Glutamatergic neuron (in vitro differentiated cells): ENCODE measurements at regions not wholly inside any gene's neighbourhood (a gene's known extent, or its start where the extent isn't known, plus 50 kb on each side); places are given as distances from the start of the nearest gene placed in this dataset.

ENCODE experiments used
- DNase-seq: peaks from one replicate; pipeline ENCODE4 v3.0.0; 2022
- H3K27ac Mint-ChIP-seq: one replicate; pipeline ENCODE4 v1.8.0; 2020; ENCODE audit warnings: mild to moderate bottlenecking, mixed read lengths, inconsistent platforms; ENCODE audit not compliant: unreplicated experiment
- H3K27me3 Mint-ChIP-seq: one replicate; pipeline ENCODE4 v1.8.0; 2020; ENCODE audit warnings: mild to moderate bottlenecking, moderate library complexity, mixed read lengths, inconsistent platforms; ENCODE audit not compliant: unreplicated experiment
- H3K36me3 Mint-ChIP-seq: one replicate; pipeline ENCODE4 v1.8.0; 2020; ENCODE audit warnings: mild to moderate bottlenecking, mixed read lengths, inconsistent platforms; ENCODE audit not compliant: unreplicated experiment
- H3K4me1 Mint-ChIP-seq: one replicate; pipeline ENCODE4 v1.8.0; 2020; ENCODE audit warnings: mild to moderate bottlenecking, low read depth, mixed read lengths, inconsistent platforms; ENCODE audit not compliant: unreplicated experiment
- H3K4me3 Mint-ChIP-seq: one replicate; pipeline ENCODE4 v1.8.0; 2020; ENCODE audit warnings: mild to moderate bottlenecking, mixed read lengths, inconsistent platforms; ENCODE audit not compliant: unreplicated experiment
- H3K9me3 Mint-ChIP-seq: one replicate; pipeline ENCODE4 v1.8.0; 2020; ENCODE audit warnings: mild to moderate bottlenecking, moderate library complexity, mixed read lengths, inconsistent platforms; ENCODE audit not compliant: unreplicated experiment
- TF ChIP-seq, protein P1 (sequence below): fragments of 200-600 bp; sonication (generic); IDR thresholded peaks from one replicate; pipeline ENCODE4 v1.5.0; 2021; ENCODE audit not compliant: partially characterized antibody, unreplicated experiment

DNA sequence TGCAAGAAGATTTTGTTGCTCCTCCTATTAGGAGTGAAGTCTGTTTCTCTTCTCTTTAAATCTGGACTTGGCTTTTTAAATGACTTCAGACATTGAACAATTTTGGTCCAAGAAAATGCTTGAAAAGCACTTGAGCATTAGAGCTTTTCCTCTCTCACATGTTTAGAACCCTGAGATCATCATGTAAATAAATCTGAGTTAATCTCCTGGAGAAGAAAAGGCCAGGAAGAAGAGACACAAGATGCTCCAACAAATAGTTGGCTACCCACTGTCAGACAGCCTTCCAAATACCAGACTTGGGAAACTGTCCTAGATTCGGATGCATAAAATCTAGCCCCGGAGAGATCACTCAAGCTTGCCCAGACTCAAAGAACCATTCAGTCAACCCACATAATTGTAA, 1353.1 kb upstream of the ADGRL4 start:
- no peaks in the 10 kb centered on the region for H3K27me3 Mint-ChIP-seq
- no peak overlapping the region for H3K27ac Mint-ChIP-seq
- no peak for DNase-seq
- H3K4me3 Mint-ChIP-seq, result no peak overlapping the region
- H3K9me3 Mint-ChIP-seq, result peaks cover 9% of the 10 kb centered on the region
- H3K4me1 Mint-ChIP-seq, result peaks cover 14% of the 10 kb centered on the region
- TF ChIP-seq, protein P1, sequence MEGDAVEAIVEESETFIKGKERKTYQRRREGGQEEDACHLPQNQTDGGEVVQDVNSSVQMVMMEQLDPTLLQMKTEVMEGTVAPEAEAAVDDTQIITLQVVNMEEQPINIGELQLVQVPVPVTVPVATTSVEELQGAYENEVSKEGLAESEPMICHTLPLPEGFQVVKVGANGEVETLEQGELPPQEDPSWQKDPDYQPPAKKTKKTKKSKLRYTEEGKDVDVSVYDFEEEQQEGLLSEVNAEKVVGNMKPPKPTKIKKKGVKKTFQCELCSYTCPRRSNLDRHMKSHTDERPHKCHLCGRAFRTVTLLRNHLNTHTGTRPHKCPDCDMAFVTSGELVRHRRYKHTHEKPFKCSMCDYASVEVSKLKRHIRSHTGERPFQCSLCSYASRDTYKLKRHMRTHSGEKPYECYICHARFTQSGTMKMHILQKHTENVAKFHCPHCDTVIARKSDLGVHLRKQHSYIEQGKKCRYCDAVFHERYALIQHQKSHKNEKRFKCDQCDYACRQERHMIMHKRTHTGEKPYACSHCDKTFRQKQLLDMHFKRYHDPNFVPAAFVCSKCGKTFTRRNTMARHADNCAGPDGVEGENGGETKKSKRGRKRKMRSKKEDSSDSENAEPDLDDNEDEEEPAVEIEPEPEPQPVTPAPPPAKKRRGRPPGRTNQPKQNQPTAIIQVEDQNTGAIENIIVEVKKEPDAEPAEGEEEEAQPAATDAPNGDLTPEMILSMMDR, result no peak
- H3K36me3 Mint-ChIP-seq, result no peaks in the 10 kb centered on the region

DNA sequence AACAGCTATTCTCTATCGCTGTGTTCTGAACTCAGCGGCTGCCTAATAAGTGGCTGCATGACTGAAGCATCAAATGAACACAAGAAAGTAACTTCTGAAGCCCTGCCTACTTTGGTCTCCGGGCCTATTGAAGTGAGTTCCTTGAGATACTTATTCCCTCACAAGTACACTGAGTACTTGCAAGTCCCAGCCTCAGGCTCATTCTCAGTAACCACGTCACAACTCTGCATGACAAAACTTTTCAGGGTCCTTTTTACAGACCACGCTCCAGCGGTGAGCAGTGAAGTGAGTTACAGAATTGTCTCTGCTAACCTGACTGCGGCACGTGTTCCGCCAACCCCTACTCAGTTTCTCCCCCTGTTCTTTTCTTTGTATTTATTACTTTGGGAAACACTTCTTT, 1342.7 kb upstream of the ADGRL4 start:
- no peak for DNase-seq
- H3K9me3 Mint-ChIP-seq, result no peaks in the 10 kb centered on the region
- no peak overlapping the region for H3K4me3 Mint-ChIP-seq
- H3K27ac Mint-ChIP-seq, result no peak overlapping the region
- no peaks in the 10 kb centered on the region for H3K36me3 Mint-ChIP-seq
- no peaks in the 10 kb centered on the region for H3K27me3 Mint-ChIP-seq
- TF ChIP-seq, protein P1, result no peak
- H3K4me1 Mint-ChIP-seq, result no peaks in the 10 kb centered on the region

DNA sequence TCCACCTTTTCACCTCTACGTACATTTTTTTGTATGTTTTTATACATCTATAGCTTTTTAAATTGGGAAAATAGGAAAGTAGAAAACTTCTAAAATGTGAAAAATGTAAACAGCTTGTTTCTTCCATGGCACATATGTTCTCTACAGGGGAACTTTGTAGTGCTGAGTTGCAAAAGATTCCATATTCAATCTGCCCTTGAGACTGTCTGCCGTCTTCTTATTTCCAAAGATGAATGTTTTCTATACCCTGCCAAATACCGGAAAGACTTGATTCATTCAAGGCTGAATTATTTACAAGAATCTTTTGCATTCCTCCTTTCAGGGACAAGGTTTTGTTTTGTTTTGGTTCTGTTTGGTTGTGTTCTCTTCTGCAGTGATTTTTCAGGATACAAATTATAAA, 1334.5 kb upstream of the ADGRL4 start:
- H3K4me1 Mint-ChIP-seq, result no peaks in the 10 kb centered on the region

DNA sequence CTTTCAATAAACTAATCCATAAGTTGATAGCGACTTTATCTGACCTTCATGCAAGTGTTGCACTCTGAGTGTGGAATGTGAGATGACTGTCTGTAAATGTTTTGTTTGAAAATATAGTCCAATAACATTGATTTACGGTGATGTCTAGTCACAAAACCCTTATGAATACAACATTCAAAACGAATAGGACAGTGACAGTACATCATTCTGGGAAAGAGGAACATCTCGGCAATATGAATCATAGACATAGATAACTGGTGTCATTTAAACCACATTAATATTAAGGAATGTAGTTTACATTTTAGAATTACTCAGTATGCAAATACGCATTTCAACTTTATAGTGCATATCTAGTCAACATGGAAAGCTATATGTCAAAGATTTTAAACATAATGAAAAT, 1311.6 kb upstream of the ADGRL4 start:
- H3K4me1 Mint-ChIP-seq, result peaks cover 2% of the 10 kb centered on the region
- no peak overlapping the region for H3K27ac Mint-ChIP-seq
- no peak overlapping the region for H3K4me3 Mint-ChIP-seq
- no peaks in the 10 kb centered on the region for H3K36me3 Mint-ChIP-seq
- H3K9me3 Mint-ChIP-seq, result no peaks in the 10 kb centered on the region
- no peak for DNase-seq
- H3K27me3 Mint-ChIP-seq, result peaks cover 3% of the 10 kb centered on the region
- TF ChIP-seq, protein P1, result no peak

More for the DNA sequence above, 1334.5 kb upstream of the ADGRL4 start:
- no peak overlapping the region for H3K27ac Mint-ChIP-seq
- peaks cover 1% of the 10 kb centered on the region for H3K27me3 Mint-ChIP-seq
- no peaks in the 10 kb centered on the region for H3K36me3 Mint-ChIP-seq
- TF ChIP-seq, protein P1, result no peak
- H3K4me3 Mint-ChIP-seq, result no peak overlapping the region
- H3K9me3 Mint-ChIP-seq, result no peaks in the 10 kb centered on the region
- DNase-seq, result no peak

DNA sequence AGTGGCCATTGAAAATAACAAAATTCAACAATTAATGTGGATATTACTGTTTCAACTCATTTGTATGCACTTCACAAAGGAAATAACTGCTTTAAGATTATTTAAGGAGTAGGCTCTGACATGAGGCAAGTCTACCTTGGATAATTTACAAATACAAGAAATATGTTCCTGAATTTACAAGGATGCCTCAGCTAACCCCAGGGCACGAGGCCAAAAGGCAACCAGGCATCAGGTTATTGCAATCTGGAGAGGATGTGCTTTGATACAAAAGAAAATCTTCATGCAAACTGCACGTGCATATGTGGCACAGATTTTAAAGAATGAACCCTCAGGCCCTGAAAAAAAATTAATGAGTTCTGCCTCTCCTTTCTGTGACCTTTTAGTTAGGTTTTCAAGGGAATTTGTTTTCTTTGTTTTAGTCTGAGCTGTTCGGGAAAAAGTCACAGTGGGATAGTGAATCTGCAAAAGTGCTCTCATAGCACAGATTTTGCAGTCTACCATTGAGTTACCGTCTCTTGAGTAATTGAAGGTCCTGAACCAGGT, 1304.2 kb upstream of the ADGRL4 start:
- H3K4me1 Mint-ChIP-seq, result no peaks in the 10 kb centered on the region

More for the DNA sequence above, 1304.2 kb upstream of the ADGRL4 start:
- Mint-ChIP-seq H3K36me3 (no peaks in the 10 kb centered on the region), H3K4me3 (no peak overlapping the region), H3K27me3 (peaks cover 3% of the 10 kb centered on the region), H3K27ac (no peak overlapping the region), H3K9me3 (no peaks in the 10 kb centered on the region)
- no peak for DNase-seq
- TF ChIP-seq, protein P1, result no peak
